GM21515 (cell line): ENCODE measurements at regions not wholly inside any gene's neighbourhood (a gene's known extent, or its start where the extent isn't known, plus 50 kb on each side); places are given as distances from the start of the nearest gene placed in this dataset.

Experiments used
- ATAC-seq: cut with Tn5 transposase; IDR thresholded peaks from one replicate; pipeline ENCODE4 v1.9.1; 2021; ENCODE audit not compliant: unreplicated experiment

DNA sequence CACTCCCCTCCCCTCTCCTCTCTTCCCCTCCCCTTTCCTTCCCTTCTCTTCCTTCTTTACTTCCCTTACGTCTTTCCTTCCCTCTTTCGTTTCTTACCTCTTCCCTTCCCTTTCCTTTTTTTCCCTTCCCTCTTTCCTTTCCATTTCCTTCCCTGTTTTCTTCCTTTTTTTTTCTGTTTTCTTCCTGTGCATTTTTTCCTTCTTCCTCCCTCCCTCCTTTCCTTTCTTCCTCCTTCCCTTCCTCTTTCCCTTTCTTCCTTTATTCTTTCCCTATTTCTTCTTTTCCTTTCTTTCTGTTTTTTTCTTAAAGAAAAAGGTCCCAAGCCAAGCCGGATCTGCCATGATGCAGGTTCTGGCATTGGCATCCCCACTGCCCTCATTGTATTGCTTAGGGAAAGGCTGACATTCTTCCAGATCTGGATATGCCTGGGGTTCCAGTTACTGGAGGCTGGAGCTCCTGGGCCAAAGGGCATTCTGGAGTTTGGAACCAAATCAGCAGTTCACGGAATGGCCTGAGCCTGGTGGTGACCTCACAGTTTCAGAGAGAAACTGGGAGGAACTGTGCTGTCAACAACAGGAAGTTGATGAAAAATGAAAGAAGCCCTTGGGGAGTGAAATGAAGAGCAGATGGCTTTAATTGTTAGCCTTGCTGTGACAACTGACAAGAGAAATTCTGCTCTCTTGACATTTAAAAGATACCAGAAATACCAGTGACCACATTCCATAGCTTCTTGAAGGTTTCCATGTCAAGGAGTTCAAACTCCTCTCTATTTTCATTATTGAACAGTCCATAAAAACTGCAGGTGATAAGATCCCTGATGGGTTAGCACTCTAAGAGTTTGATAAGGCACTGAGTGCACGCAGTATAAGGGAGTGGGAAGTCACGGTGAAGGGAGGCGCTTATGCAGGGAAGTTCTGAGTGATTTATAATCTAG lies 622.1 kb downstream of the SPRY1 start:
- ATAC-seq: peak; percentile 100

DNA sequence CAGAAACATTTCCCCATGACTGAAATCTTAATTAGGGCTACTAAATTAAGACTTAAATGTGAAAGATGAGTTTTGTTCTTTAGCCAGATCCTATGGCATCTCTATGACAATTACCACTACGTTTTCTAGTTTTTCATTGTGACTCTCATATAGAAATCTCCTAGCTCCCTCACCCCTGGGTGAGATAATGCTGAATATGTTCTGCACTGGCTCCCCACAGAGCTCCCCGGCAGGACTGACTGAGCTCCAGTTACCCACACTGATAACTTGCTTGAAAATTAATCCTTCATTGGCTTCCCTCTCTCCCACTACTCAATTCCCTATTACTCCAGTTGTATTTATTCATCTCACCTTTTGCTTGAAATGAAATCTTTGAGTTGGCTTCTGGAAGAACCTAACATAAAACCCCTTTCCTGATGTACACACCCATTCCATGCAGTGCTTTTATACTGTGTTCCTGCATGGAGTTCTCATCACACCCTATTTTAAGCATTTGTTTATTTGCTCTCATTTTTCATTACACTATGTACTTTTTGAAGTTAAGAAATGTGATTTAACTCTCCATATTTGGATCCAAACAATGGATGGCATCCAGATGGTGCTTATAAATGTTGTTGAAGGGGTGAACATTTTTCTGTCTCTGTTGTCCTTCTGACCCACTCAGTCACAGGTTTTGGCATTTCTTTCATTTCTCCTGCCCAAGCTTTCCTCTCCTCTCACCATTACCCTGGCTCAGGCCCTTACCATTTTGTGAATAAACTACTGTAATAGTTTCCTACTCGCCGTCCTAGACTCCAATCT lies 623.4 kb downstream of the SPRY1 start:
- no peak for ATAC-seq

DNA sequence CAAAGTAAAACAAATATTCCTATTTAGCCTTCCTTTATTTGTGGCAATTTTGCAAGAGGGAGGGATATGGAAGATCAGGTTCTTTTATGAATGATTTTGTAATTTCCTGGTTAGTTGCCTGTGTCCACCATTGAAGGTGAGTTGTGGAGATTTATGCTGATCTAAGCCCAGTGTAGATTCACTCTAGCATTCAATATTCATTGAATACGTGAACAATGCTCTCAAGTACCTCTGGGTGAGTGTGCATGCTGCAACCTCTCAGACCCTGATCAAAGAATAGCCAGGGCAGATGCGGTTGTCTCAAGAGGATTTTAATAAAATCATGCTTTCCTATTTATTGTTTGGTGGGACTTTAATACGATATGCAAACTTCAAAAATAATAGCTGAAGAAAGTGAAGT lies 628.4 kb downstream of the SPRY1 start:
- ATAC-seq: no peak

DNA sequence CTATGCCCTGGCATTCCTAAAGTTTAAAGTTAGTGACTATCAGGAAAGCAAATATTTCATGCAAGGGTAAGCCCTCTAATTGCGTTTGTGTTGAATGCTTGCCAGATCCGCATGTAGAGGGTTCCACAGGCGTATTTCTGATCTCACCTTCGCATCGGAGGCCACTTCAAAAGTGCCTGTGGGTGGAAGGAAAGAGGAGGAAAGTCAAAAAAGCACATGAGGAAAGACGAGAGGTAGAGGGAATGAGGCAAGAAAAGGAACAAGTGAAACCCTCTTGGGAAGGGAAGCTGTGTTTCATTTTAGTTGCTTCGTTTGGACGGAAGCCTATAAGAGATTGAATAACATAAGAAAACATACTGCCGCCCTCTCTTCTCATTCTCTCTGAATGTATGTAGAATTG lies 628.8 kb downstream of the SPRY1 start:
- no peak for ATAC-seq

DNA sequence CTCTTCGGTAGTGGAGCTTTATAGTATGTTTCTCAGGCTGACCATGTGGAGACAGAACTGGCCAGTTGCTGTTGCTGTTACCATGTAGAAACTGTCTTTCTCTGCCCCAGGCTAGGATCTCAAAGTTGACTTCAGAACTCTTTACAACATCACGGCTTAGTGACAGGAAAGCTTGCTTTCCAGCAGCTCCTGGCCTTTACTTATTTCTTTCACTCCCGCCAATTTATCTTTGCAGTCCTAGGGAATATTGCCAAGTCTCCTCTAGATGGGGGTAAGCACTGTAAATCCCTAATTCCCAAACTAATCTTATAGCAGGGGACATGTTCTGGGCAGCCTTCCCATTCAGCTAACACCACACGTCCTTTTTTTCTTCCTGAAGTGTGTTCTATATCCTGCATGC lies 631.6 kb downstream of the SPRY1 start:
- ATAC-seq: no peak

DNA sequence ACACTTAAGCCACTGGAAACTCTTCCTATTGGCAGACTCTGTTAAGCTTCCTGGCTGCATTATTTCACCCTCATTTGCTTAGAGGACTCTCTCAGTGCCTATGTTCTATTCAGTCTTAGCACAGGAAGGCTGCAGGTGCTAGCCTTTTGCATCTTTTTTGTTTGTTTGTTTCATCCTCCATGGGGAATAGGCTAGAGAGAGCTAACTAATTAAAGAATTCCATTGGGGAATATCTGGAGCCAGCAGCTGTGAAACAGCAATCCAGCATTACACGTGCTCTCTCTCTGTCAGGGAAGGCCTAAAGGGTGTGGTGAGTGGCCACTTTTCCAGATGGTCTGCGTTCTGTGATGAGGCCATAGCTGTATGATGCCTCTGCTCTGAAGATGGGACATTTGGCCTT lies 633.6 kb downstream of the SPRY1 start:
- no peak for ATAC-seq

DNA sequence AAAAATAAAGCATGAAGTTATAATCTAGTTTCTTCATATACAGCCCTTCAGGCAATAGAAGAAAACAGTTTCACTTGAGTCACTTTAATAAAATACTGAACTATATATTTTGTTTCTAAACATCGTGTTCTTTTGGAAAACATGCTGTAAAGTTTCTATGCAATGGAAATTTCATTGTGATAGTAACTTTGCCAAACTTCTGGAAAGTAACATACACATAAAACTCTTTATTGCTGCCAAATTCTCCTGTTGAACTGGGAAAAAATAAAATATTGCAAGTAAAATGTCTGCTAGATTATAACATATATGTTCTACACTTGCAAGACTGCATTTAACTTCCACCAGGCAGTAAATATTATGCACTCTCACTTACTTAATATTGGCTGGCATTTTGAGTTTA lies 635.4 kb downstream of the SPRY1 start:
- ATAC-seq: no peak

DNA sequence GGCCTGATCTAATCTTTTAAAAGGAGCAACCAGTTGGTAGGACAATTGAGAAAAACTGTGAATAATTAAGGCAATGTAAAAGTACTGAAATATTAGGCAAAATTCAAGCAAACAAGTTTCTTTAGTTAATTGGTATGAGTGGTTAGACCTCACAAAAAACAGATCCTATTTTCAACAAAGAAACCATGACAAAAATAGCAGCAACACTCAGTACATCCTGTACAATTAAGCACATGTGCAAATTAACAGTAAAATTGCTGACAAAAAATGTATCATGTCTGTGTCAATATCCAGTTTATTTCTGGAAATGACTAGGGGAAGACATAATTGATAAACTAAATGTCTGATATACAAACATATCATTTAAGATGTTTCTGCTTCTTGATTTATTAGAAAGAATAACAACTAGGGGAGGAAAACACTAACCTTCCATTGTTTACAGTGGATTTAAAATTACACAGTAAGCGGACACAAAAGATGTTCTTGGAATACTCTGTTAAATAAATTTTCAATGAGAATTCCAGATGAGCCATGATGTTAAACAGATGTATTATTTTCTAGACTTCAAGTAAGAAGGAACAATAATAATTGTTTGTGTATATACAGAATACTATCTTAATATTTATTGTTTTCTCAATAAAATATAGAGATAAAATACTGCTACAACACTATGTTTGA lies 638.9 kb downstream of the SPRY1 start:
- ATAC-seq: no peak

DNA sequence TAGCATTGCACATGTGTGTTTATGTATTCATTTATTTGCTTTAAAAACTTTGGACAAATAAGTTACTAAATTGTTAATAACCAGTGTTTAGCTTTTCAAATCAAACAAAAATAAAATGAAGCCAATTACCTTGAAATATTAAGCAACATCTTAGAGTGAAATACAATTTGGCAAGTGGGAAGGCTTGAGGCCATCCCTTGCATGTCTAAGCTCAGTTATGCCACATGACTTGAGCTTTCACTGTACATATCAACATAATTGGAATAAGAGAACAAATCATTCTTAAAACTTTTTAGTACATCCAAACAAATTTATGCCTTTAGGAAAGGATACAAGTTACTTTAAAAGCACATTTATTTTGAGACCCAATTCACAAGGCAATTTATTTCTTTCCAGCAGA lies 640.6 kb downstream of the SPRY1 start:
- ATAC-seq: no peak

DNA sequence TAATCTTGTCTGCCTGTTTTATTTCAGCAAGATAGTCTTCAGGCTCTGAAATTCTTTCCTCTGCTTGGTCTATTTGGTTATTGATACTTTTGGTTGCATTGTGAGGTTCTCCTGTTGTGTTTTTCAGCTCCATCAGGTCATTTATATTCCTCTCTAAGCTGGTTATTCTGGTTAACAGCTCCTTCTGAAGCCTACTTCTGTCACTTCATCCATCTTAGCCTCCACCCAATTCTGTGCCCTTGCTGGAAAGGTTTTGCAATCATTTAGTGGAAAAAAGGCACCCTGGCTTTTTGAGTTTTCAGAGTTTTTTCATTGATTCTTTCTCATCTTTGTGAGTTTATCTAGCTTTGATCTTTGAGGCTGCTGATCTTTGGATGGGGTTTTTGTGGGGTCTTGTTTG lies 647.7 kb downstream of the SPRY1 start:
- no peak for ATAC-seq

DNA sequence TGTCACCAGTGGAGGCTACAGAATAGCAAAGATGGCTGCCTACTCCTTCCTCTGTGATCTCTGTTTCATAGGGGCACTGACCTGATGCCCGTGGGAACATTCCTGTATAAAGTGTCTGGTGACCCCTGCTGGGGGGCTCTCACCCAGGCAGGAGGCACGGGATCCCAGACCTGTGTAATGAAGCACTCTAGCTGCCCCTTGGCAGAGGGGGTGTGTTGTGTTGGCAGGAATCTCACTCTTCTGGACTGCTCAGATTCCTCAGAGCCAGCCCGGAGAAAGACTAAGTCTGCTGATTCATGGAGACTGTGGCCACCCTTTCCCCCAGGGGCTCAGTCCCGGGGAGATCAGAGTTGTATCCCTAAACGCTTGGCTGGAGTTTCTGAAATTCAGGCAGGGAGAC lies 648.3 kb downstream of the SPRY1 start:
- ATAC-seq: no peak

DNA sequence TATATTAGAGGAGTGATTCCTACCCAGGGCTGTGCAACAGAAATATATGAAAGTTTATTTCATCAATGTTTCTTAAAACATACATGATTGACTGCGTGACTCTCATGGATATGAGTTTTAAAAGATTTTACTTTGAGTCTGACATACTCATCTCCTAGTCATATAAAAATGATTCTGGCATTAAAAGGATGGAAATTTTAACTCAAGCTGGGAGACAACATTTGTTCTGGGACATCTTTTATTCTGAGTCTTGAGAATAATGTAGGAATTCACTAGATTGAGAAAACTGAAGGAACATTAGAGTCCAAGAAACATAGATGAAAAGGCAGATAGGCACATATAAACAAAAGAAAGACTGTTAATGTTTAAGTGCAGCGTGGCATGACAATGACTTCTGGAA lies 649.6 kb downstream of the SPRY1 start:
- ATAC-seq: no peak

DNA sequence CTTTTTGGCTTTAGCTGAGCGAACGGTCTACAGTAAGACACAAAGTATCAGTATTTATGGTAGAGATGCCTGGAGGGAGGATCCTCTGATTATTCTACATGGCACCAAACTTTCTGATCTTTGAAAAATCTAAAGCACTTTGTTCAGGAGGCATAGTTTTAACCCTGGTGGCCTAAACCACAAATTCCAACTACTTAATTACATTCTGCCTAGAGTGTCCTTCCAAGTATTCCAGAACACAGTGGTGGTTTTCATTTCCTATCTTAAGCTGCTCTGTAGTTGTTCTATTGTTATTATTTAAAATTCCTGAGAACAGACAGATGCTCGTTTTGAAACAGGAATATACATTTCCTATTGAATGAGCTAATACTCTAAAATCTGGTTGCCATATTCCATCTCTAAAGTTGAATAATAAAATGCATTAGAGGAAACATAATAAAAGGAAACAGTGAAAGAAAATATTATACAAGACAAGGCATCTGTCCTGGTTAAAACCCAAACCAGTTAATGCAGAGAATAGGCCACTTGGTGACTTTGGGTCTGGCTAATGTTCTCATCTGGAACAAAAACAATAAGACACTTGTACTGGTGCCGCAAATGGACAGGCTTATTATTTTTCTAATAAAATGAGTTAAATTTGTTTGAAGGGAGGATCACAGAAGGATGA lies 657.4 kb downstream of the SPRY1 start:
- ATAC-seq: no peak

DNA sequence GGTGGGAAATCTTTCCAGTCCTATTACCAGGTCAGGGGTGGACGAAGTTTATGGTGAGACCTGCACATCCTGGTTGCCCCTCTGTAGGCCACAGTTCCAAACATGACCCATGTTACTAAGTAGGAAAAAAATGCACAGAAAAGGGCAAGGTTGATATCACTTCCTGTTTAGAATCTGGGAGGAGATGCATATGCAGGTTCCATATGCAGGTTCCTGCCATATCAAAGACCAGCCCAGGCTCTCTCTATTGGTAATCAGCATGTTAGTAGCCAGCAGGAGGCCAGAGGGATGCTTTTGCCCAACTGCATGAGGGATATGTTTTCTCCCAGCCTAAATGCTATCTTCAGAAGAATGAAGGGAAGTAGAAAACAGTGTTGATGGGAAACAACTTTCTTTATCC lies 657.2 kb downstream of the ANKRD50 start:
- ATAC-seq: no peak

DNA sequence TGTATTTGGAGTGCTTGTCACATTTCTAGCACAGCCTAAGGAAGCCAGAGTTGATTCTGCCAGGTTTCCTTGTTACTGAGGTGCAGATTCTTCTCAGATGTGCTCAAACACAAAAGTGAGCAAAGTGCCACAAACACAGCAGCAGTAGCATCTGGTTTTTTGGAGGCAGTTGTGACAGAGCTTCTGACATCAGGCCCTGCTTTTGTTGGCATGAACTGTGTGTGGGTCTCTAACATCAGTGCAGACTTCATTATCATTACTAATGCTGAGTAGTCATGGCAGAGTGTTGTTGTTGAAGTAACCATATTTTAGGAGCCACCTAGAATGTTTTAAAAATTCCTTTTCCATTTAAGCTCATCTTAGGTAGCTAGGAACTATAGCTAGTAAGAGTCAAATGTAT lies 656.6 kb downstream of the ANKRD50 start:
- no peak for ATAC-seq

DNA sequence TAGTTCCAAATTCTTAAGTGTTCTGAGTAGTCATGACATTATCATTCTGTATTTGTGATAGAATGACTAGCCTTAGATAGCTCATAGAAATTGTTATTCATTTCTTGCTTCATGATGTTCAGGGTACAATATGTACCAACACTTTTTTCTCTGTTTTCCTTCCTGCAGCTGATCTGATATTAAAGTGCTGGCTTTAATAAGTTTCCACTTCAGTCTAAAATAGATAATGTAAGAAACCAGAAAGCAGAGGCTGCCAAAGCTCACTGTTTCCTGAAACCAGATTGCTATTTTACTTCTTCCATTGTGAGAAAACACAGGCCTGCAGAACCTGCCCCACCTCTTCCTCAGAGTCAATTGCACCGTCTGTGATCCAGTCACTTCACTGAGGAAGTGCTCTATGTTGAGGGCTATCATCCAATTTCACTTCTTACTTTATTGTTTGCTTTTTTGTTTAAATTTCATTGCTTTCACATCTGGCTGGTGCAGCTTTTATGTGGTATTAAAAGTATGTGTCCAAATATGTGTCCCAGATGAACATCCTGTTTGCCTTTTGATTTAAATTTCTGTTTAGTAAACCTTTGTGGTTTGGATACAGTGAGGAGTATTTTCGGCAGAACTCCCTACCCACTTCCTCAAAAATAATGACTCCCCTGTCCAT lies 652.1 kb downstream of the ANKRD50 start:
- peak; percentile 74 for ATAC-seq

DNA sequence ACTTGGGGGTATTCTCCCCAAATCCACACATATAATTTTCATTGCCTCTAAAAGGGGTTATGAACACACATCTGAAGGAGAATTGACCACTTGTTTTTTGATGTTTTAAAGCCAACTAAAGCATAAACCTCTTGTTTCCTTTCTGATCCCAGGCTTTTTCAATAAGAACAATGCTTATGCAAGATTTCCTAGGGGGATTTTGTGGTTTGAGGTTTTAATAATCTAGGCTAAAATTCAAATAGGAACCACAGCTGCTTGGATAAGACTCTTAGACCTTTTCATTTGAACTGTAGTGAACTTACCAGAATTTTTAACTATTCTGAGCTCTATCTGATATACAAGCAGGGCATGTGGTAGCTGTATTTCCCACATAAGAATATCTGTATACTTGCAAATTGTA lies 651.1 kb downstream of the ANKRD50 start:
- ATAC-seq: no peak

DNA sequence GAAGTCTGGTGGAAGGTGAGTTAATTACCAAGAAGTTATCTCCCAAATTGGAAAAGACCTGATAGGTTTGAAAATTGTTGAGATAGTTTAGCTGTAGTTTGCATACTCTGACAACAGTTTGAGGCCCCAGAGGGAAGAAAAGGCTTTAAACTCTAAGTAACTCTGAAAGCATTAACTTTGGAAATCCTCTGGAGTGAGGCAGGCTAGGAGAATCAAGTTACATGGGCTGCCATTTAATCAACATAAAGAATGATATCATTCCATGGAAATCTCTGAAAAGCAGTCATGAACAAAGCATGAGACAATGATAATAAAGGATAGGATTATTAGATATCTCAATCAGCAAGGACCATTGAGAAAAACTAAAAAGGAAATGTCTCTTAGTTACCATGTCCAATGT lies 647.1 kb downstream of the ANKRD50 start:
- ATAC-seq: no peak

DNA sequence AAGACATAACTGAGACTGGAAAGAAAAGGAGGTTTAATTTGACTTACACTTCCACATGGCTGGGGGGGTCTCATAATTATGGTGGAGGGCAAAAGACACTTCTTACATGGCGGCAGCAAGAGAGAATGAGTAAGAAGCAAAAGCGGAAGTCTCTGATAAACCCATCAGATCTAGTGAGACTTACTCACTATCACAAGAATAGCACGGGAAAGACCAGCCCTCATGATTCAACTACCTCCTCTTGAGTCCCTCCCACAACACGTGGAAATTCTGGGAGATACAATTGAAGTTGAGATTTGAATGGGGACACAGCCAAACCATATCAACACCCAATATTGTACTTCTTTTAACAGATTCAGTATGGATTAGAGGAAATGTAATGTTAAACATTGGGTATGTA lies 646.6 kb downstream of the ANKRD50 start:
- ATAC-seq: no peak

DNA sequence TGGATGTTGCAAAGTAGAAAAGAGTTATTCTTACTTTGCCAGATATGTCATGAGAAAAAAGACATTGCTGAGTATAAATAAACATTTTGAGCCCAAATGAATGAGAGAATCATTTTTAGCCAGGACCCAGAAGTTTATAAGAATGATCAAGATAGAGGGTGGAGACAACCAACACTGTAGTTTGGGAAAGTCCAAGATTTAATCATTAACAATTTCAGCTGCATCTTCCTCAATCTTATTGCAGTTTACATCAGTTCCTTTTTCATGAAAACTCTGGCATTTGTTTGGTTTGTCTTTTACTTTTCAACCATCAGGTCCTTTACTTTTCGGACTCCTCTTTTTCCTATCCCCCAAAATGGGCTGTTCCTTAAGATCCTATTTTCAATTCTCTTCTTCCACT lies 645.9 kb downstream of the ANKRD50 start:
- no peak for ATAC-seq

DNA sequence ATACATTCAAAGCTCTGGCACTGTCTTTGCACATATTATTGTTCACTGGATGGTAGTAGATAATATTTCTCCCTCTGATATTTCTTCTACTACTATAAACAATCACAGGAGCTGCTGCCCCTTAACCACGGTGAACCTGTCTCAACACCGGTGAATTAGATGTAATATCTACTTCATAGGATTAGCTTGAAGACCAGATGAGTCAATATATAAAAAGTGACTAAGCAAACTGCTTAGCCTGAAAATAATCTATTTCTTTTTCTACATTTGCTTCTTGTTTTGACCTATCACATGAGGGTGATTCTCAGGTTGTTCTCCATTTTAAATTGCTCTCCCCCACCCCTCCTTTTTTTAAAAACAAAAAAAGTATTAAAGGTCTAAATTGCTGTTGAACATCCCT lies 645.5 kb downstream of the ANKRD50 start:
- no peak for ATAC-seq
